K562 (cell line): ENCODE measurements at regions not wholly inside any gene's neighbourhood (a gene's known extent, or its start where the extent isn't known, plus 50 kb on each side); places are given as distances from the start of the nearest gene placed in this dataset.

Source experiments
- ATAC-seq: fragments of 200-7000 bp; cut with Tn5 transposase; 3 replicates; pipeline ENCODE4 v1.9.1; 2020; ENCODE audit warnings: moderate library complexity
- BruUV-seq: library from RNA; stranded (reverse); fragments of 400-500 nt; replicated peaks from 2 replicates; lab custom pipeline; 2021; lab: Mats Ljungman, UMichigan
- CTCF ChIA-PET: fragments of 300-600 bp; formaldehyde crosslinking; extraction: SDS; loops from one replicate; lab custom pipeline; 2021; ENCODE audit warnings: low intra/inter-chr PET ratio; lab: Yijun Ruan, JAX
- POLR2A ChIA-PET: fragments of 300-600, 350-650 bp; sonication (Branson Sonifier 250); formaldehyde crosslinking; extraction: SDS; loops from one replicate; lab custom pipeline; 2021; ENCODE audit warnings: antibody characterized with exemption, inconsistent platforms; lab: Yijun Ruan, JAX
- DNase-seq, 4 experiments: peaks; one replicate each; pipeline versions ENCODE4 v3.0.0 to v3.0.0-alpha.2; 2011 to 2018; ENCODE audit warnings: low spot score in 3 of 4, mixed read lengths in 3 of 4; ENCODE audit errors: extremely low read depth in 1 of 4
- FAIRE-seq: peaks from 2 replicates; lab custom pipeline; 2011; peaks lifted over from hg19 to GRCh38; lab: Jason Lieb, UNC
- H2AFZ ChIP-seq: 2 replicates; pipeline ENCODE4 v1.6.0; 2011; ENCODE audit warnings: low read depth, low read length, control low read depth, inconsistent platforms
- H3K27ac ChIP-seq: fragments of 200-600 bp; 3 replicates; pipeline ENCODE4 v1.8.0; 2011; ENCODE audit warnings: low read depth, mild to moderate bottlenecking, control low read depth, inconsistent platforms, low read length, moderate library complexity, mixed read lengths; ENCODE audit errors: extremely low read depth
- H3K27me3 ChIP-seq, 2 experiments: fragments of 300-600 bp in 1 of 2; 2 replicates in 1 of 2; 3 replicates in 1 of 2; pipeline versions ENCODE4 v1.6.0 to v1.8.0; 2011; ENCODE audit warnings: inconsistent platforms in 2 of 2, low read length in 2 of 2, mild to moderate bottlenecking in 1 of 2, mixed read lengths in 1 of 2, moderate library complexity in 1 of 2; ENCODE audit not compliant: control insufficient read depth in 2 of 2, insufficient read depth in 2 of 2
- H3K36me3 ChIP-seq: fragments of 300-600 bp; 3 replicates; pipeline ENCODE4 v1.8.0; 2011; ENCODE audit warnings: mild to moderate bottlenecking, low read length, inconsistent platforms; ENCODE audit not compliant: control insufficient read depth, insufficient read depth
- H3K4me1 ChIP-seq, 2 experiments: fragments of 200-600 bp in 1 of 2; replicated peaks in 1 of 2; 2 replicates in 1 of 2; 3 replicates in 1 of 2; pipeline versions ENCODE4 v1.5.1 to v1.8.0; 2011; ENCODE audit warnings: inconsistent platforms in 2 of 2, low read length in 2 of 2, mild to moderate bottlenecking in 1 of 2, mixed read lengths in 1 of 2, moderate library complexity in 1 of 2; ENCODE audit not compliant: control insufficient read depth in 2 of 2, insufficient read depth in 2 of 2
- H3K4me2 ChIP-seq: 2 replicates; pipeline ENCODE4 v1.6.1; 2011; ENCODE audit warnings: low read length, control low read depth, inconsistent platforms, mixed read lengths; ENCODE audit not compliant: insufficient read depth
- H3K4me3 ChIP-seq: fragments of 200-600 bp; sonication (generic), shearing (Covaris generic); 2 replicates; pipeline ENCODE4 v1.5.1; 2016; ENCODE audit warnings: control low read depth, inconsistent platforms
- H3K79me2 ChIP-seq: fragments of 200-600 bp; 3 replicates; pipeline ENCODE4 v1.8.0; 2011; ENCODE audit warnings: low read length, inconsistent platforms; ENCODE audit not compliant: control insufficient read depth, insufficient read depth
- H3K9ac ChIP-seq, 2 experiments: 2 replicates each; pipeline versions ENCODE4 v1.6.0 to v1.6.1; 2011; ENCODE audit warnings: low read depth in 2 of 2, low read length in 2 of 2, control low read depth in 1 of 2, inconsistent platforms in 1 of 2, mild to moderate bottlenecking in 1 of 2, mixed read lengths in 1 of 2; ENCODE audit not compliant: insufficient read depth in 1 of 2
- H3K9me1 ChIP-seq: one replicate; pipeline ENCODE4 v1.6.0; 2011; ENCODE audit warnings: inconsistent platforms, mild to moderate bottlenecking, low read length, moderate library complexity; ENCODE audit not compliant: control insufficient read depth, insufficient read depth
- H3K9me3 ChIP-seq: replicated peaks from 2 replicates; pipeline ENCODE4 v1.5.1; 2011; ENCODE audit warnings: low read depth, low read length, inconsistent platforms; ENCODE audit not compliant: control insufficient read depth, insufficient read depth
- H4K20me1 ChIP-seq: replicated peaks from 2 replicates; pipeline ENCODE4 v1.6.1; 2011; ENCODE audit warnings: low read length, inconsistent platforms, mixed read lengths; ENCODE audit not compliant: control insufficient read depth, insufficient read depth
- BHLHE40 ChIP-seq: IDR thresholded peaks from 2 replicates; pipeline ENCODE4 v1.6.1; 2011; ENCODE audit warnings: low read length, improper control_type of control experiment
- NELFE ChIP-seq: IDR thresholded peaks from 2 replicates; pipeline ENCODE4 v1.6.1; 2011; ENCODE audit warnings: mild to moderate bottlenecking; ENCODE audit not compliant: insufficient read depth, insufficient read length
- TBP ChIP-seq: optimal IDR thresholded peaks from 2 replicates; pipeline ENCODE3; 2011; ENCODE audit warnings: low read depth, low read length, improper control_type of control experiment
- ZNF253 ChIP-seq: fragments of 250-450 bp; sonication (Bioruptor Pico); conservative IDR thresholded peaks from 2 replicates; pipeline ENCODE4 v1.6.1; 2021; ENCODE audit warnings: mild to moderate bottlenecking
- WGBS: fragments of 100-300 bp; shearing (Covaris generic); methylation state at CpG from one replicate; pipeline ENCODE4 v1.1.6; 2016; ENCODE audit warnings: low coverage, mixed read lengths; ENCODE audit not compliant: insufficient coverage; ENCODE audit errors: missing lambda C conversion rate; 5-methylcytosine and 5-hydroxymethylcytosine counted together
- in situ Hi-C: fragments of 300-500 bp; cut with MboI; formaldehyde crosslinking; loops from 4 replicates; pipeline ENCODE4 v1.15.0; 2018; ENCODE audit warnings: inconsistent platforms, mixed read lengths
- intact Hi-C: fragments of 100-400 bp; cut with micrococcal nuclease; formaldehyde crosslinking; loops from 2 replicates; pipeline ENCODE4 v1.14.2; 2022
- TF ChIP-seq, protein P1 (sequence below): fragments of 250-450 bp; sonication (Bioruptor Pico); IDR thresholded peaks from 2 replicates; pipeline ENCODE4 v1.8.0; 2021; ENCODE audit warnings: borderline replicate concordance, mild to moderate bottlenecking, moderate library complexity; ENCODE audit not compliant: poor library complexity, severe bottlenecking
- TF ChIP-seq, protein P2 (sequence below): conservative IDR thresholded peaks from 2 replicates; pipeline ENCODE4 v1.6.1; 2011; ENCODE audit warnings: low read depth, mild to moderate bottlenecking, low read length; ENCODE audit not compliant: control insufficient read depth

DNA sequence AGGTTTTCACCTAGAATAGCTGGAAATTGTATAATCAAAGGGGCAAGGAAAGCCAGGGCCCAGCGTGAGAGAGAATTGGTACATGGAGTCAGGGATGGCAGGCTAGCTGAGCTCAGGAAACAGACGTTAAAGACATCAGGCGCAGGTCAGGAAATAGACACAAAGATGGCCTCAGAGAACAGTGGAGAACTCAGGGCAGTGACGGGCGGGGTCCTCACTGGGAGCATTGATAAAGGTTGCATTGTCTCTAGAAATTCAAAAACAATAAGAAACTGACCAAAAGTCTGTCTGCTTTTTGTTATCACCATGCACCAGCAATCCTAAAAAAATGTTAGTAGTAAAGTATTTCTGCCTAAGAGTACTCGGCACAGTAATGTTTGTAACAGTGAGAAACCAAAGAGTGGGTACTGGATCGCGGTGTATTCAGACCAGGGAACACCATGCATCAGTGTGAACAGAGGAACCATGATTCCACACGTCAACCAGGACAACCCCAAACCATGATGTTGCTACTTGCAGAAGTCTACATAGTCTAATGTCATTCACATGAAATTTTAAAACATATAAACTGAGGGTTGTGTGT, 81.9 kb upstream of the AUTS2 start:
- H3K4me1 ChIP-seq = no peaks in the 10 kb centered on the region
- 2% methylated on average over 9 of the region's 9 CpGs for WGBS
- H3K36me3 ChIP-seq = no peaks in the 10 kb centered on the region
- H3K9me1 ChIP-seq = no peaks in the 10 kb centered on the region
- no peak overlapping the region for H2AFZ ChIP-seq
- no peaks in the 10 kb centered on the region for H3K79me2 ChIP-seq
- no TSS peak for BruUV-seq
- no peaks in the 10 kb centered on the region for H4K20me1 ChIP-seq
- peak; percentile 59 for FAIRE-seq
- POLR2A ChIA-PET = no interaction called here
- no peak overlapping the region for H3K4me3 ChIP-seq
- intact Hi-C loops (no loop called here), in situ Hi-C loops (no loop called here)
- TF ChIP-seq ZNF253 (CRISPR knock-in tag) = no peak
- TF ChIP-seq, protein P1, sequence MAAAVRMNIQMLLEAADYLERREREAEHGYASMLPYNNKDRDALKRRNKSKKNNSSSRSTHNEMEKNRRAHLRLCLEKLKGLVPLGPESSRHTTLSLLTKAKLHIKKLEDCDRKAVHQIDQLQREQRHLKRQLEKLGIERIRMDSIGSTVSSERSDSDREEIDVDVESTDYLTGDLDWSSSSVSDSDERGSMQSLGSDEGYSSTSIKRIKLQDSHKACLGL (CRISPR knock-in tag) = no peak
- TF ChIP-seq NELFE = no peak
- TF ChIP-seq, protein P2, sequence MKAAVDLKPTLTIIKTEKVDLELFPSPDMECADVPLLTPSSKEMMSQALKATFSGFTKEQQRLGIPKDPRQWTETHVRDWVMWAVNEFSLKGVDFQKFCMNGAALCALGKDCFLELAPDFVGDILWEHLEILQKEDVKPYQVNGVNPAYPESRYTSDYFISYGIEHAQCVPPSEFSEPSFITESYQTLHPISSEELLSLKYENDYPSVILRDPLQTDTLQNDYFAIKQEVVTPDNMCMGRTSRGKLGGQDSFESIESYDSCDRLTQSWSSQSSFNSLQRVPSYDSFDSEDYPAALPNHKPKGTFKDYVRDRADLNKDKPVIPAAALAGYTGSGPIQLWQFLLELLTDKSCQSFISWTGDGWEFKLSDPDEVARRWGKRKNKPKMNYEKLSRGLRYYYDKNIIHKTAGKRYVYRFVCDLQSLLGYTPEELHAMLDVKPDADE = no peak
- no peak for TF ChIP-seq BHLHE40
- no peak for TF ChIP-seq TBP
- CTCF ChIA-PET = no interaction called here
- H3K9ac ChIP-seq = no peak overlapping the region
- H3K27me3 ChIP-seq = no peaks in the 10 kb centered on the region
- DNase-seq = no peak
- no peaks in the 10 kb centered on the region for H3K9me3 ChIP-seq
- ATAC-seq = no peak
- H3K27ac ChIP-seq = no peak overlapping the region
- H3K4me2 ChIP-seq = no peak overlapping the region
